HepG2 (cell line): ENCODE measurements at regions not wholly inside any gene's neighbourhood (a gene's known extent, or its start where the extent isn't known, plus 50 kb on each side); places are given as distances from the start of the nearest gene placed in this dataset.
"Not testable (repeated sequence)": the region's sequence is repeated elsewhere in the genome, so short reads cannot be mapped to it uniquely, and the experiment has no call there.

Experiments
- FOXM1 ChIP-seq: sonication (generic); formaldehyde crosslinking; IDR thresholded peaks from 2 replicates; pipeline ENCODE4 v1.5.0; 2020; ENCODE audit warnings: missing genetic modification reagents
- IKZF1 ChIP-seq: fragments of 450-650 bp; IDR thresholded peaks from 2 replicates; pipeline ENCODE4 v1.7.1; 2016
- MTA3 ChIP-seq: sonication (generic); formaldehyde crosslinking; IDR thresholded peaks from 2 replicates; pipeline ENCODE4 v1.4.0; 2020; ENCODE audit warnings: missing genetic modification reagents
- NR2F2 ChIP-seq: IDR thresholded peaks from 2 replicates; pipeline ENCODE4 v1.6.1; 2012; ENCODE audit warnings: low read depth, inconsistent platforms, borderline replicate concordance
- SIN3A ChIP-seq: IDR thresholded peaks from 2 replicates; pipeline ENCODE4 v1.6.1; 2011; ENCODE audit warnings: low read depth, mild to moderate bottlenecking, control low read depth, low read length, borderline replicate concordance
- SNAPC5 ChIP-seq: sonication (generic); formaldehyde crosslinking; IDR thresholded peaks from 2 replicates; pipeline ENCODE4 v1.8.1; 2023; ENCODE audit warnings: mild to moderate bottlenecking, missing genetic modification reagents, borderline replicate concordance
- YY1 ChIP-seq: IDR thresholded peaks from 2 replicates; pipeline ENCODE4 v1.6.1; 2011; ENCODE audit warnings: low read length, low read depth, moderate library complexity, mild to moderate bottlenecking; ENCODE audit not compliant: insufficient read depth, insufficient replicate concordance
- ZFP37 ChIP-seq: sonication (generic); formaldehyde crosslinking; IDR thresholded peaks from 2 replicates; pipeline ENCODE4 v1.4.0; 2020; ENCODE audit warnings: missing genetic modification reagents, borderline replicate concordance
- ZNF460 ChIP-seq: sonication (generic); formaldehyde crosslinking; IDR thresholded peaks from 2 replicates; pipeline ENCODE4 v1.5.1; 2020; ENCODE audit warnings: missing genetic modification reagents, mild to moderate bottlenecking, borderline replicate concordance
- ZZZ3 ChIP-seq: sonication (generic); formaldehyde crosslinking; IDR thresholded peaks from 2 replicates; pipeline ENCODE4 v1.4.0; 2020; ENCODE audit warnings: missing genetic modification reagents, mild to moderate bottlenecking, borderline replicate concordance
- TF ChIP-seq, protein P1 (sequence below): sonication (generic); IDR thresholded peaks from 2 replicates; pipeline ENCODE4 v1.6.1; 2016; ENCODE audit warnings: low read depth, borderline replicate concordance
- TF ChIP-seq, protein P2 (sequence below): sonication (generic); formaldehyde crosslinking; IDR thresholded peaks from 2 replicates; pipeline ENCODE4 v1.4.0; 2020; ENCODE audit warnings: missing genetic modification reagents
- TF ChIP-seq, protein P3 (sequence below): sonication (generic); formaldehyde crosslinking; IDR thresholded peaks from 2 replicates; pipeline ENCODE4 v1.5.0; 2020; ENCODE audit warnings: mild to moderate bottlenecking, missing genetic modification reagents, moderate library complexity

GRCh38 chr14:55839301-55839947 is 259.4 kb downstream of the KTN1 start:
- TF ChIP-seq SNAPC5 (CRISPR knock-in tag); ZNF460 (CRISPR knock-in tag); NR2F2; ZFP37; ZZZ3 (CRISPR knock-in tag); YY1; FOXM1; IKZF1; MTA3 (CRISPR knock-in tag); SIN3A: not testable (repeated sequence)
- TF ChIP-seq, protein P1, sequence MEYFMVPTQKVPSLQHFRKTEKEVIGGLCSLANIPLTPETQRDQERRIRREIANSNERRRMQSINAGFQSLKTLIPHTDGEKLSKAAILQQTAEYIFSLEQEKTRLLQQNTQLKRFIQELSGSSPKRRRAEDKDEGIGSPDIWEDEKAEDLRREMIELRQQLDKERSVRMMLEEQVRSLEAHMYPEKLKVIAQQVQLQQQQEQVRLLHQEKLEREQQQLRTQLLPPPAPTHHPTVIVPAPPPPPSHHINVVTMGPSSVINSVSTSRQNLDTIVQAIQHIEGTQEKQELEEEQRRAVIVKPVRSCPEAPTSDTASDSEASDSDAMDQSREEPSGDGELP: not testable (repeated sequence)
- TF ChIP-seq, protein P2, sequence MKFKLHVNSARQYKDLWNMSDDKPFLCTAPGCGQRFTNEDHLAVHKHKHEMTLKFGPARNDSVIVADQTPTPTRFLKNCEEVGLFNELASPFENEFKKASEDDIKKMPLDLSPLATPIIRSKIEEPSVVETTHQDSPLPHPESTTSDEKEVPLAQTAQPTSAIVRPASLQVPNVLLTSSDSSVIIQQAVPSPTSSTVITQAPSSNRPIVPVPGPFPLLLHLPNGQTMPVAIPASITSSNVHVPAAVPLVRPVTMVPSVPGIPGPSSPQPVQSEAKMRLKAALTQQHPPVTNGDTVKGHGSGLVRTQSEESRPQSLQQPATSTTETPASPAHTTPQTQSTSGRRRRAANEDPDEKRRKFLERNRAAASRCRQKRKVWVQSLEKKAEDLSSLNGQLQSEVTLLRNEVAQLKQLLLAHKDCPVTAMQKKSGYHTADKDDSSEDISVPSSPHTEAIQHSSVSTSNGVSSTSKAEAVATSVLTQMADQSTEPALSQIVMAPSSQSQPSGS (CRISPR knock-in tag): not testable (repeated sequence)
- TF ChIP-seq, protein P3, sequence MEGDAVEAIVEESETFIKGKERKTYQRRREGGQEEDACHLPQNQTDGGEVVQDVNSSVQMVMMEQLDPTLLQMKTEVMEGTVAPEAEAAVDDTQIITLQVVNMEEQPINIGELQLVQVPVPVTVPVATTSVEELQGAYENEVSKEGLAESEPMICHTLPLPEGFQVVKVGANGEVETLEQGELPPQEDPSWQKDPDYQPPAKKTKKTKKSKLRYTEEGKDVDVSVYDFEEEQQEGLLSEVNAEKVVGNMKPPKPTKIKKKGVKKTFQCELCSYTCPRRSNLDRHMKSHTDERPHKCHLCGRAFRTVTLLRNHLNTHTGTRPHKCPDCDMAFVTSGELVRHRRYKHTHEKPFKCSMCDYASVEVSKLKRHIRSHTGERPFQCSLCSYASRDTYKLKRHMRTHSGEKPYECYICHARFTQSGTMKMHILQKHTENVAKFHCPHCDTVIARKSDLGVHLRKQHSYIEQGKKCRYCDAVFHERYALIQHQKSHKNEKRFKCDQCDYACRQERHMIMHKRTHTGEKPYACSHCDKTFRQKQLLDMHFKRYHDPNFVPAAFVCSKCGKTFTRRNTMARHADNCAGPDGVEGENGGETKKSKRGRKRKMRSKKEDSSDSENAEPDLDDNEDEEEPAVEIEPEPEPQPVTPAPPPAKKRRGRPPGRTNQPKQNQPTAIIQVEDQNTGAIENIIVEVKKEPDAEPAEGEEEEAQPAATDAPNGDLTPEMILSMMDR (CRISPR knock-in tag): not testable (repeated sequence)
